Keratinocyte (primary cell): ENCODE measurements at regions not wholly inside any gene's neighbourhood (a gene's known extent, or its start where the extent isn't known, plus 50 kb on each side); places are given as distances from the start of the nearest gene placed in this dataset.

Experiments
- DNase-seq: peaks from one replicate; pipeline ENCODE4 v3.0.0-alpha.2; 2011; ENCODE audit warnings: low read depth, missing footprints, low spot score
- FAIRE-seq: peaks from 2 replicates; lab custom pipeline; 2011; peaks lifted over from hg19 to GRCh38; lab: Jason Lieb, UNC
- H2AFZ ChIP-seq: 2 replicates; pipeline ENCODE4 v1.6.0; 2012; ENCODE audit warnings: low read length, control low read depth, inconsistent platforms; ENCODE audit not compliant: control insufficient read depth
- H3K27ac ChIP-seq: 2 replicates; pipeline ENCODE4 v1.5.1; 2011; ENCODE audit warnings: low read length; ENCODE audit not compliant: control insufficient read depth, insufficient read depth
- H3K27me3 ChIP-seq: 3 replicates; pipeline ENCODE4 v1.6.0; 2011; ENCODE audit warnings: low read length; ENCODE audit not compliant: control insufficient read depth, insufficient read depth; ENCODE audit errors: extremely low read depth
- H3K36me3 ChIP-seq, 2 experiments: 2 replicates in 1 of 2; 3 replicates in 1 of 2; pipeline ENCODE4 v1.5.1; 2011; ENCODE audit warnings: low read length in 2 of 2, mild to moderate bottlenecking in 1 of 2; ENCODE audit not compliant: control insufficient read depth in 2 of 2, insufficient read depth in 2 of 2; ENCODE audit errors: extremely low read depth in 1 of 2
- H3K4me1 ChIP-seq: 3 replicates; pipeline ENCODE4 v1.5.1; 2011; ENCODE audit warnings: low read length; ENCODE audit not compliant: control insufficient read depth, insufficient read depth; ENCODE audit errors: extremely low read depth
- H3K4me2 ChIP-seq: 3 replicates; pipeline ENCODE4 v1.6.0; 2011; ENCODE audit warnings: low read depth, low read length; ENCODE audit not compliant: control insufficient read depth, insufficient read depth; ENCODE audit errors: extremely low read depth
- H3K4me3 ChIP-seq, 3 experiments: fragments of 200-600 bp in 1 of 3; sonication (generic) in 1 of 3; 2 replicates in 2 of 3; 3 replicates in 1 of 3; pipeline ENCODE4 v1.5.1; 2011 to 2016; ENCODE audit warnings: low read length in 3 of 3, mild to moderate bottlenecking in 3 of 3, control low read depth in 2 of 3, inconsistent platforms in 1 of 3, low read depth in 1 of 3, mixed read lengths in 1 of 3, mixed run types in 1 of 3, moderate library complexity in 1 of 3; ENCODE audit not compliant: control insufficient read depth in 2 of 3, insufficient read depth in 2 of 3; ENCODE audit errors: extremely low read depth in 1 of 3
- H3K79me2 ChIP-seq: 2 replicates; pipeline ENCODE4 v1.6.0; 2012; ENCODE audit warnings: low read length; ENCODE audit not compliant: control insufficient read depth, insufficient read depth
- H3K9ac ChIP-seq: 3 replicates; pipeline ENCODE4 v1.6.0; 2011; ENCODE audit warnings: low read length; ENCODE audit not compliant: control insufficient read depth, insufficient read depth; ENCODE audit errors: extremely low read depth
- H3K9me1 ChIP-seq: 3 replicates; pipeline ENCODE4 v1.6.0; 2011; ENCODE audit warnings: low read length; ENCODE audit not compliant: control insufficient read depth, insufficient read depth; ENCODE audit errors: extremely low read depth
- H3K9me3 ChIP-seq: 2 replicates; pipeline ENCODE4 v1.5.1; 2012; ENCODE audit warnings: low read depth, low read length; ENCODE audit not compliant: control insufficient read depth
- H4K20me1 ChIP-seq: 3 replicates; pipeline ENCODE4 v1.6.0; 2011; ENCODE audit warnings: low read length; ENCODE audit not compliant: control insufficient read depth, insufficient read depth; ENCODE audit errors: extremely low read depth
- CTCF ChIP-seq, 3 experiments: IDR thresholded peaks in 1 of 3; conservative IDR thresholded peaks in 1 of 3; optimal IDR thresholded peaks in 1 of 3; 2 replicates in 2 of 3; 3 replicates in 1 of 3; pipeline versions ENCODE3 to v1.5.1; 2011; ENCODE audit warnings: low read length in 3 of 3, mild to moderate bottlenecking in 3 of 3, moderate library complexity in 2 of 3, control low read depth in 1 of 3, inconsistent platforms in 1 of 3; ENCODE audit not compliant: insufficient read depth in 2 of 3; ENCODE audit errors: extremely low read depth in 1 of 3
- EZH2 ChIP-seq: IDR thresholded peaks from one replicate; pipeline ENCODE4 v1.6.1; 2012; ENCODE audit warnings: inconsistent platforms, mild to moderate bottlenecking, low read length, moderate library complexity
- dilution Hi-C: fragments of 300-500 bp; cut with MboI; formaldehyde crosslinking; loops from one replicate; pipeline ENCODE4 v1.7.0; 2020; ENCODE audit warnings: low sequenced_read_pairs; ENCODE audit not compliant: extremely low pct_ligation_motif_present

GRCh38 chr2:22499082-22499839 is 885.7 kb upstream of the KLHL29 start:
- Histone ChIP-seq H3K4me1 (no peaks in the 10 kb centered on the region), H3K27ac (no peak overlapping the region), H4K20me1 (no peaks in the 10 kb centered on the region), H3K9me1 (no peaks in the 10 kb centered on the region), H3K4me2 (no peak overlapping the region), H3K9me3 (no peaks in the 10 kb centered on the region), H3K4me3 (no peak overlapping the region), H3K36me3 (no peaks in the 10 kb centered on the region), H3K79me2 (no peaks in the 10 kb centered on the region), H3K27me3 (no peaks in the 10 kb centered on the region), H3K9ac (no peak overlapping the region), H2AFZ (no peak overlapping the region)
- dilution Hi-C loops = no loop called here
- no peak for TF ChIP-seq CTCF (optimal IDR thresholded peaks at IDR 0.05 in 1 of 3, IDR thresholded peaks at IDR 0.05 in 1 of 3, conservative IDR thresholded peaks at IDR 0.05 in 1 of 3; ENCODE audit: extremely low read depth in 1 of 3, insufficient read depth in 2 of 3, low read length in 3 of 3)
- DNase-seq (no peak), FAIRE-seq (no peak)

GRCh38 chr2:22500555-22500935 is 884.4 kb upstream of the KLHL29 start:
- Histone ChIP-seq H3K4me1 (no peaks in the 10 kb centered on the region), H3K36me3 (no peaks in the 10 kb centered on the region), H3K27me3 (no peaks in the 10 kb centered on the region), H4K20me1 (no peaks in the 10 kb centered on the region), H3K4me2 (no peak overlapping the region), H2AFZ (no peak overlapping the region), H3K9ac (no peak overlapping the region), H3K9me3 (no peaks in the 10 kb centered on the region), H3K4me3 (no peak overlapping the region), H3K9me1 (no peaks in the 10 kb centered on the region), H3K79me2 (no peaks in the 10 kb centered on the region), H3K27ac (no peak overlapping the region)
- dilution Hi-C loops = no loop called here
- DNase-seq (no peak), FAIRE-seq (no peak)
- TF ChIP-seq EZH2 (no peak), CTCF (optimal IDR thresholded peaks at IDR 0.05 in 1 of 3, IDR thresholded peaks at IDR 0.05 in 1 of 3, conservative IDR thresholded peaks at IDR 0.05 in 1 of 3; ENCODE audit: extremely low read depth in 1 of 3, insufficient read depth in 2 of 3, low read length in 3 of 3) (no peak)
